GM19467 (cell line): ENCODE measurements at regions not wholly inside any gene's neighbourhood (a gene's known extent, or its start where the extent isn't known, plus 50 kb on each side); places are given as distances from the start of the nearest gene placed in this dataset.
"Not testable (repeated sequence)": the region's sequence is repeated elsewhere in the genome, so short reads cannot be mapped to it uniquely, and the experiment has no call there.

Experiments used
- ATAC-seq: cut with Tn5 transposase; IDR thresholded peaks from one replicate; pipeline ENCODE4 v1.9.1; 2021; ENCODE audit warnings: mild to moderate bottlenecking, moderate library complexity; ENCODE audit not compliant: unreplicated experiment

DNA sequence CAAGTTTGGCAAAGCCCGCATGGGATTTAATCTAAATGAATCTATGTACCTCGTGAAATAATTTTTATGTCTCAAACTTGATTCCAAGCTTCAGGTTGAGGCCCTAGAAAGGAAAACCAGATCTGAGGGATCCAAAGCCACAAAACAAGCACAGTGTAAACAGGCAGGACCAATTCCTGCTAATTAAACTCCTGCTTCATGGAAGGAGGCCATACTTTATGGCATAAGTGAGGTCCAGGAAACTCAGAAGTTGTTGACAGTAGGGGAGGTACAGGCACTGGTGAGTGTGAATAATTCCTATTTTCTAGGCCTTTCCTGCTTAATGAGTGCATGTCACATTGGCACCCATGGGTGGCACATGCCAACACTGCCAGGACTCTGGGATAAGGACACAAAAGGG lies 648.6 kb upstream of the SGCD start:
- ATAC-seq: no peak

GRCh38 chr5:155679530-155679929 lies 647.4 kb upstream of the SGCD start:
- ATAC-seq: no peak

- no peak for ATAC-seq
Measured at GRCh38 chr5:155684417-155684816, 642.5 kb upstream of the SGCD start.

DNA sequence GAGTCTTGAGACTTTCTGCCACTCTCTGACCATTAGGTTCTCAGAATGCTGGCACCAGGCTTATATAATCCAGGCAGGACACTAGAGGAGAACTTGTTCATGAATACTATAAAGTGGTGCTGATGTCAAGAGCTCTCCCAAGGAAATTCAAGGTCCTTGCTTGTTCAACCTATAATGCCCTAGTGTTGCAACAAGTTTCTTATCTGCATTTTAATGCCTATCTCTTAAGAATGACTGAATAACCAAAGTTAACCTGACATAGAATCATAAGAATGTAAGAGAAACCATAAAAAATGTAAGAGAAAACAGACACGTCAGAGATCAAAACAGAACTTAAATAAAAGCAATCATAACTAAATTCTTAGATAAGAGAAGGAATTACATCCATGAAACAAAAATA lies 640.8 kb upstream of the SGCD start:
- ATAC-seq: no peak

- no peak for ATAC-seq
Measured at GRCh38 chr5:155689406-155689805, 637.6 kb upstream of the SGCD start.

DNA sequence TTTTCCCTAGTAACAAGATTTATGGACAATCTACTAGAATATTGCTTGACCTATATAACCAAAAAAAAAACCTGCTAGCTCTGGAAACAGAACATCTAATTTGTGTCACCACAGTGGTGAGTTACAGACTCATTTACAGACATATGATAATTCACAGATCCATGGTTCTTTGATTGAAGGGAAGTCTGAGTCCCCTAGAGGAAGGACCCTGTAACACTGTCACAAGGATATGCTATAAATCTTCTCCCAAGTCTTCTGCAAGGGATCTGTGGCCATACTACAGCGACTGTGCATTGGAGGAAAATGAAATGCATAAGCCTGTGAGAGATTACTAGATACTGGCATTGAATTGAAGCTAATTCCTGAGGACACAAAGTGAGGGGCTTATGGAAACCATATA lies 630.6 kb upstream of the SGCD start:
- ATAC-seq: no peak

DNA sequence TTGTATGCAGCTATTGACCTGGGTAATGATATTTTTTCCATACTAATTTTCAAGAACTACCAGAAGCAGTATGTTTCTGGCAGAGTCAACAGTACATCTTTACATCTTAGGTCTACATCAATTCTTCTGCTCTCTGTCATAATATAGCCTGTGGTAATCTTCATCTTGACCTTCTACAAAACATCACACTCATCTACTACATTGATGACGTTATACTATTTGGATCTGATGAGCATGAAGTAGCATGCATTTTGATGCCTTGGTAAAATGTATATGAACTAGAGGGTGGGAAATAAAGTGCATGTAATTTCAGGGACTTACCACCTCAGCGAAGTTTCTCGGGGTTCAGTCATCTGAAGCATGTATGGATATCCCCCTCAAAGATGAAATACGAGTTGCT lies 629.7 kb upstream of the SGCD start:
- ATAC-seq: no peak

GRCh38 chr5:155699385-155699784 lies 627.6 kb upstream of the SGCD start:
- no peak for ATAC-seq

DNA sequence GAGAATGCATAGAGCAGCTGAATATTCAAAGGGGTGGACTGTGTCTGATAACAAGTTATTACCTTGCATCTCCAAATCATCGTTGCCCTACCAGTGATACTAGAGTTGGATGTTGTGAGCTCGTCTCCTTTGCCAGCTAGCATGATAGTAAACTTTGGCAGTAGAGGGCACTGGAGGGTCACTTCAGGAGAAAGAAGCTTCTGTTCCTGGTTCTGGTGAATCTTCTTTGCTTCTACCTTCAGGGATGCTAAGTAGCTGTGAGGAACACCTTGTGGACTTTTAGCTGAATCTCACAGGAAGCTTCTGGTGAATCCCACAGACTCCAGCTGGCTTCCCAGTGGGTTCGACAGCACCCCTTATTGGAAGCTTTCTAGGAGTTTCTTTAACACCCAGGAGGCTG lies 626.6 kb upstream of the SGCD start:
- no peak for ATAC-seq

DNA sequence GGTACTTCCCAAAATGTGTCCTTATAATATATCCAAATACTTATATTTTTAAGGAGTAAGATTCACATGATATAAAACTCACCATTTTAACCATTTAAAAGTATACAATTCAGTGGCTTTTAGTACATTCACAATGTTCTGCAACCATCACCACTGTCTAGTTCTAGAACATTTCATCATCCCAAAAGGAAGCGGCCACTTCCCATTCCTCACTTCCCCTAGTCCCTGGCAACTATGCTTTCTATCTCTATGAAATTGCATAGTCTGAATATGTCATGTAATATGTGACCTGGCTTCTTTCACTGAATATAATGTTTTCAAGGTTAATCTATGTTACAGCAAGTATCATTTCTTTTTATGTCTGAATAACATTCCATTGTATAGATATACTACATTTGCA lies 615.1 kb upstream of the SGCD start:
- no peak for ATAC-seq

GRCh38 chr5:155714435-155714834 lies 612.5 kb upstream of the SGCD start:
- not testable (repeated sequence) for ATAC-seq

DNA sequence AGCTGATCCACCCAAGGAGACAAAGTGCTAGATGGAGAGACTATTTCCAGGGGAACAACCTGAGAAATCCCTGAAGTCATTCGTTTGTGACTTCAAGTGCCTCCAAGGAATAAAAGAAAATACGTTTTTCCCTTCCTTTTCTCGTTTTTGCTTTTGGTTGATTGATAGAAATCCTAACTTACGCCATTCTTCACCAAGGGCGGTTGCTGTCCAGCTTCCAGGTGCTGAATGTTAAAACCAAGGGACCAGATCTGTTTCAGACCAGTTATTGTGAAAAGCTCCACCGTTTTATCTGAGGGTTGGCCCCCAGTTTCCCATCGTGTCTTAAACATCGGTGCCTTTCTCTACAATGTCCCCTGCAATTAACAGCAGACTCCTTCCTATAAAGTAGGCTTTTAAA lies 600.7 kb upstream of the SGCD start:
- no peak for ATAC-seq

- ATAC-seq: no peak
Measured at GRCh38 chr5:155727512-155728145, 599.3 kb upstream of the SGCD start.

GRCh38 chr5:155728146-155728856 lies 598.7 kb upstream of the SGCD start:
- ATAC-seq: no peak

GRCh38 chr5:155728857-155729683 lies 597.9 kb upstream of the SGCD start:
- ATAC-seq: no peak

DNA sequence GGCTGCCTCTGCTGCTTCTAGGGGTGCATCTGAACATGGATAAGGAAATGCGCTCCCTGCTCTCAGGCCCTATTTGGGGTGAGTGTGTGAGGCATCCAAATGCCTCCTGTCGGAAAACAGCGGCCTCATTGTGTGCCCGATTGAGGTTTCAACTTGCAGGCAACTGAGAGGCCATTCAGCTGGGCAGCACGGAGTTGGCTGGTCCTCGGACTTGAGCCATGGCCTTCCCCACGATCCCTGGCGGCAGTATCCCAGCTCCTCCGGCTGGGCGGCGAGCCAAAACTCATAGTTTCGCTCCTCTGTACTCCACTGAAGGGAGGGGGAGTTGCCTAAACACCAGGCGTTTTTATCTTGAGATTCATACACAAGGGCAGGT lies 597.3 kb upstream of the SGCD start:
- ATAC-seq: no peak

- ATAC-seq: no peak
Measured at GRCh38 chr5:155732587-155733376, 594.2 kb upstream of the SGCD start.

- ATAC-seq: no peak
Measured at GRCh38 chr5:155733935-155734334, 593.0 kb upstream of the SGCD start.

DNA sequence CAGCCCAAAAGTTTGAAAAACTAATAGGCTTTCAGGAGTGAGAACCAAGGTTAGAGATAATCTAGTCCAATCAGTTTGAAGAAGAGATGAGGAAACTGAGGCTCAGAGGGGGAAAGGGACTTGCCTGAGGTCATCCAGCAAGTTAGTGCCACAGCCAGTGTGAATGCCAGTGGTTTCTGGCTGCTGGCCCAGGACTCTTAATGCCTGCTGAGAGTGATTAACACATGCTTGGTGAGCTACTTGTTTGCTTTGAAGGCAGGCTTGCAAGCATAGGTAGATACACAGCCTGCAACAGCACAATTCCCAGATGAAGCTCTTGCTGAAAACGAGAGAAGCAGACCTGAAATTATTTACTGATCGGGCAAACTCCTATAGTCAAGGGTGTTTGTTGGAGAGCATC lies 591.6 kb upstream of the SGCD start:
- ATAC-seq: no peak

GRCh38 chr5:155738616-155739015 lies 588.3 kb upstream of the SGCD start:
- ATAC-seq: no peak

- no peak for ATAC-seq
Measured at GRCh38 chr5:155746367-155747038, 580.5 kb upstream of the SGCD start.
